A673 (cell line): ENCODE measurements at regions not wholly inside any gene's neighbourhood (a gene's known extent, or its start where the extent isn't known, plus 50 kb on each side); places are given as distances from the start of the nearest gene placed in this dataset.

Experiments
- CTCF ChIP-seq: fragments of 300-800, 200-600 bp; sonication (generic); conservative IDR thresholded peaks from 2 replicates; pipeline ENCODE4 v1.5.1; 2017; ENCODE audit warnings: low read depth, mild to moderate bottlenecking, antibody characterized with exemption, low read length, moderate library complexity, mixed read lengths
- EZH2 ChIP-seq: fragments of 200-600 bp; sonication (generic); IDR thresholded peaks from 2 replicates; pipeline ENCODE4 v1.6.1; 2017; ENCODE audit warnings: borderline replicate concordance, low read depth, mild to moderate bottlenecking, mixed read lengths, antibody characterized with exemption, low read length; ENCODE audit not compliant: poor library complexity, severe bottlenecking

GRCh38 chr6:164751395-164751794 is 558.0 kb downstream of the C6orf118 start:
- TF ChIP-seq CTCF (no peak), EZH2 (no peak)
